ENCODE measurements at regions not wholly inside any gene's neighbourhood (a gene's known extent, or its start where the extent isn't known, plus 50 kb on each side); places are given as distances from the start of the nearest gene placed in this dataset.

GRCh38 chr17:15103785-15104184 lies 161.3 kb downstream of the PMP22 start:
- TF ChIP-seq POLR2AphosphoS5 (IDR thresholded peaks at IDR 0.05) (no peak), EZH2 (IDR thresholded peaks at IDR 0.05; ENCODE audit: borderline replicate concordance, insufficient read depth, low read length, poor library complexity, severe bottlenecking) (no peak), EP300 (conservative IDR thresholded peaks at IDR 0.05; ENCODE audit: poor library complexity, severe bottlenecking) (no peak), SMC3 (conservative IDR thresholded peaks at IDR 0.05; ENCODE audit: poor library complexity) (no peak)
- TF ChIP-seq, protein P1, sequence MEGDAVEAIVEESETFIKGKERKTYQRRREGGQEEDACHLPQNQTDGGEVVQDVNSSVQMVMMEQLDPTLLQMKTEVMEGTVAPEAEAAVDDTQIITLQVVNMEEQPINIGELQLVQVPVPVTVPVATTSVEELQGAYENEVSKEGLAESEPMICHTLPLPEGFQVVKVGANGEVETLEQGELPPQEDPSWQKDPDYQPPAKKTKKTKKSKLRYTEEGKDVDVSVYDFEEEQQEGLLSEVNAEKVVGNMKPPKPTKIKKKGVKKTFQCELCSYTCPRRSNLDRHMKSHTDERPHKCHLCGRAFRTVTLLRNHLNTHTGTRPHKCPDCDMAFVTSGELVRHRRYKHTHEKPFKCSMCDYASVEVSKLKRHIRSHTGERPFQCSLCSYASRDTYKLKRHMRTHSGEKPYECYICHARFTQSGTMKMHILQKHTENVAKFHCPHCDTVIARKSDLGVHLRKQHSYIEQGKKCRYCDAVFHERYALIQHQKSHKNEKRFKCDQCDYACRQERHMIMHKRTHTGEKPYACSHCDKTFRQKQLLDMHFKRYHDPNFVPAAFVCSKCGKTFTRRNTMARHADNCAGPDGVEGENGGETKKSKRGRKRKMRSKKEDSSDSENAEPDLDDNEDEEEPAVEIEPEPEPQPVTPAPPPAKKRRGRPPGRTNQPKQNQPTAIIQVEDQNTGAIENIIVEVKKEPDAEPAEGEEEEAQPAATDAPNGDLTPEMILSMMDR (IDR thresholded peaks at IDR 0.05; ENCODE audit: poor library complexity, severe bottlenecking): no peak
- TF ChIP-seq, protein P2, sequence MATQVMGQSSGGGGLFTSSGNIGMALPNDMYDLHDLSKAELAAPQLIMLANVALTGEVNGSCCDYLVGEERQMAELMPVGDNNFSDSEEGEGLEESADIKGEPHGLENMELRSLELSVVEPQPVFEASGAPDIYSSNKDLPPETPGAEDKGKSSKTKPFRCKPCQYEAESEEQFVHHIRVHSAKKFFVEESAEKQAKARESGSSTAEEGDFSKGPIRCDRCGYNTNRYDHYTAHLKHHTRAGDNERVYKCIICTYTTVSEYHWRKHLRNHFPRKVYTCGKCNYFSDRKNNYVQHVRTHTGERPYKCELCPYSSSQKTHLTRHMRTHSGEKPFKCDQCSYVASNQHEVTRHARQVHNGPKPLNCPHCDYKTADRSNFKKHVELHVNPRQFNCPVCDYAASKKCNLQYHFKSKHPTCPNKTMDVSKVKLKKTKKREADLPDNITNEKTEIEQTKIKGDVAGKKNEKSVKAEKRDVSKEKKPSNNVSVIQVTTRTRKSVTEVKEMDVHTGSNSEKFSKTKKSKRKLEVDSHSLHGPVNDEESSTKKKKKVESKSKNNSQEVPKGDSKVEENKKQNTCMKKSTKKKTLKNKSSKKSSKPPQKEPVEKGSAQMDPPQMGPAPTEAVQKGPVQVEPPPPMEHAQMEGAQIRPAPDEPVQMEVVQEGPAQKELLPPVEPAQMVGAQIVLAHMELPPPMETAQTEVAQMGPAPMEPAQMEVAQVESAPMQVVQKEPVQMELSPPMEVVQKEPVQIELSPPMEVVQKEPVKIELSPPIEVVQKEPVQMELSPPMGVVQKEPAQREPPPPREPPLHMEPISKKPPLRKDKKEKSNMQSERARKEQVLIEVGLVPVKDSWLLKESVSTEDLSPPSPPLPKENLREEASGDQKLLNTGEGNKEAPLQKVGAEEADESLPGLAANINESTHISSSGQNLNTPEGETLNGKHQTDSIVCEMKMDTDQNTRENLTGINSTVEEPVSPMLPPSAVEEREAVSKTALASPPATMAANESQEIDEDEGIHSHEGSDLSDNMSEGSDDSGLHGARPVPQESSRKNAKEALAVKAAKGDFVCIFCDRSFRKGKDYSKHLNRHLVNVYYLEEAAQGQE (IDR thresholded peaks at IDR 0.05; ENCODE audit: borderline replicate concordance): no peak

All from neural cell (in vitro differentiated cells).